ENCODE measurements at regions not wholly inside any gene's neighbourhood (a gene's known extent, or its start where the extent isn't known, plus 50 kb on each side); places are given as distances from the start of the nearest gene placed in this dataset.

GRCh38 chr5:36444582-36445418 is 143.1 kb upstream of the RANBP3L start:
- H3K4me1 Mint-ChIP-seq, result no peaks in the 10 kb centered on the region
- H3K36me3 ChIP-seq (ENCODE audit: control insufficient read depth, insufficient read depth, low read length), result no peaks in the 10 kb centered on the region
- H3K27me3 ChIP-seq (ENCODE audit: control insufficient read depth, insufficient read depth, low read length), result no peaks in the 10 kb centered on the region
- peaks cover 0 to 1% (median 0%) of the 10 kb centered on the region in 7 donors for H3K9me3 Mint-ChIP-seq
- no peaks in the 10 kb centered on the region for H3K9me3 ChIP-seq (ENCODE audit: control insufficient read depth in 2 of 2, low read length in 2 of 2)
- H3K36me3 Mint-ChIP-seq, result no peaks in the 10 kb centered on the region
- H3K4me3 ChIP-seq (ENCODE audit: low read depth, low read length), result no peak overlapping the region
- H3K27ac ChIP-seq (ENCODE audit: insufficient read depth, low read length, poor library complexity, severe bottlenecking), result no peak overlapping the region
- no peak for ATAC-seq (ENCODE audit: low read depth in 2 of 2)
- no peaks in the 10 kb centered on the region for H3K4me1 ChIP-seq (ENCODE audit: control insufficient read depth, insufficient read depth, low read length, poor library complexity, severe bottlenecking)
- no peaks in the 10 kb centered on the region for H3K27me3 Mint-ChIP-seq
- no peak overlapping the region for H3K4me3 Mint-ChIP-seq
- no peak overlapping the region for H3K27ac Mint-ChIP-seq
- DNase-seq, result no peak

- Mint-ChIP-seq H3K27me3 (no peaks in the 10 kb centered on the region), H3K4me1 (no peaks in the 10 kb centered on the region), H3K36me3 (no peaks in the 10 kb centered on the region), H3K9me3 (peaks cover 0 to 3% (median 0%) of the 10 kb centered on the region in 7 donors), H3K27ac (no peak overlapping the region), H3K4me3 (no peak overlapping the region)
- no peaks in the 10 kb centered on the region for H3K27me3 ChIP-seq (ENCODE audit: control insufficient read depth, insufficient read depth, low read length)
- ATAC-seq (ENCODE audit: low read depth in 2 of 2) (no peak), DNase-seq (no peak)
- H3K36me3 ChIP-seq (ENCODE audit: control insufficient read depth, insufficient read depth, low read length), result no peaks in the 10 kb centered on the region
- no peaks in the 10 kb centered on the region for H3K9me3 ChIP-seq (ENCODE audit: control insufficient read depth in 2 of 2, low read length in 2 of 2)
- no peaks in the 10 kb centered on the region for H3K4me1 ChIP-seq (ENCODE audit: control insufficient read depth, insufficient read depth, low read length, poor library complexity, severe bottlenecking)
- H3K27ac ChIP-seq (ENCODE audit: insufficient read depth, low read length, poor library complexity, severe bottlenecking), result no peak overlapping the region
- no peak overlapping the region for H3K4me3 ChIP-seq (ENCODE audit: low read depth, low read length)
Observed at GRCh38 chr5:36447776-36448175, 146.1 kb upstream of the RANBP3L start.

- Histone ChIP-seq H3K9me3 (ENCODE audit: control insufficient read depth in 2 of 2, low read length in 2 of 2) (no peaks in the 10 kb centered on the region), H3K4me1 (ENCODE audit: control insufficient read depth, insufficient read depth, low read length, poor library complexity, severe bottlenecking) (no peaks in the 10 kb centered on the region), H3K27me3 (ENCODE audit: control insufficient read depth, insufficient read depth, low read length) (no peaks in the 10 kb centered on the region), H3K27ac (ENCODE audit: insufficient read depth, low read length, poor library complexity, severe bottlenecking) (no peak overlapping the region), H3K36me3 (ENCODE audit: control insufficient read depth, insufficient read depth, low read length) (no peaks in the 10 kb centered on the region), H3K4me3 (ENCODE audit: low read depth, low read length) (no peak overlapping the region)
- H3K4me3 Mint-ChIP-seq, result no peak overlapping the region
- no peak for DNase-seq
- H3K9me3 Mint-ChIP-seq, result peaks cover 0 to 4% (median 0%) of the 10 kb centered on the region in 7 donors
- no peaks in the 10 kb centered on the region for H3K36me3 Mint-ChIP-seq
- H3K4me1 Mint-ChIP-seq, result no peaks in the 10 kb centered on the region
- H3K27ac Mint-ChIP-seq, result no peak overlapping the region
- no peaks in the 10 kb centered on the region for H3K27me3 Mint-ChIP-seq
- ATAC-seq (ENCODE audit: low read depth in 2 of 2), result no peak
Observed at GRCh38 chr5:36450229-36451014, 148.7 kb upstream of the RANBP3L start.

GRCh38 chr5:36452424-36453006 is 150.8 kb upstream of the RANBP3L start:
- H3K27me3 Mint-ChIP-seq, result no peaks in the 10 kb centered on the region
- H3K4me3 Mint-ChIP-seq, result no peak overlapping the region
- DNase-seq, result no peak
- no peaks in the 10 kb centered on the region for H3K9me3 ChIP-seq (ENCODE audit: control insufficient read depth in 2 of 2, low read length in 2 of 2)
- no peaks in the 10 kb centered on the region for H3K4me1 ChIP-seq (ENCODE audit: control insufficient read depth, insufficient read depth, low read length, poor library complexity, severe bottlenecking)
- H3K27me3 ChIP-seq (ENCODE audit: control insufficient read depth, insufficient read depth, low read length), result no peaks in the 10 kb centered on the region
- H3K4me3 ChIP-seq (ENCODE audit: low read depth, low read length), result no peak overlapping the region
- H3K36me3 ChIP-seq (ENCODE audit: control insufficient read depth, insufficient read depth, low read length), result no peaks in the 10 kb centered on the region
- H3K4me1 Mint-ChIP-seq, result peaks cover 0 to 5% (median 0%) of the 10 kb centered on the region in 4 donors
- no peaks in the 10 kb centered on the region for H3K36me3 Mint-ChIP-seq
- no peak for ATAC-seq (ENCODE audit: low read depth in 2 of 2)
- H3K9me3 Mint-ChIP-seq, result peaks cover 0 to 4% (median 0%) of the 10 kb centered on the region in 7 donors
- no peak overlapping the region for H3K27ac Mint-ChIP-seq
- H3K27ac ChIP-seq (ENCODE audit: insufficient read depth, low read length, poor library complexity, severe bottlenecking), result no peak overlapping the region

- Histone ChIP-seq H3K27ac (ENCODE audit: insufficient read depth, low read length, poor library complexity, severe bottlenecking) (no peak overlapping the region), H3K4me1 (ENCODE audit: control insufficient read depth, insufficient read depth, low read length, poor library complexity, severe bottlenecking) (no peaks in the 10 kb centered on the region), H3K27me3 (ENCODE audit: control insufficient read depth, insufficient read depth, low read length) (no peaks in the 10 kb centered on the region), H3K4me3 (ENCODE audit: low read depth, low read length) (no peak overlapping the region), H3K36me3 (ENCODE audit: control insufficient read depth, insufficient read depth, low read length) (no peaks in the 10 kb centered on the region), H3K9me3 (ENCODE audit: control insufficient read depth in 2 of 2, low read length in 2 of 2) (no peaks in the 10 kb centered on the region)
- Mint-ChIP-seq H3K27me3 (peaks cover 6% of the 10 kb centered on the region), H3K9me3 (peaks cover 0 to 5% (median 0%) of the 10 kb centered on the region in 7 donors), H3K4me3 (no peak overlapping the region), H3K4me1 (peaks cover 0 to 5% (median 0%) of the 10 kb centered on the region in 4 donors), H3K36me3 (no peaks in the 10 kb centered on the region), H3K27ac (no peak overlapping the region)
- DNase-seq (no peak), ATAC-seq (ENCODE audit: low read depth in 2 of 2) (no peak)
Observed at GRCh38 chr5:36457511-36458270, 148.7 kb upstream of the SLC1A3 start.

GRCh38 chr5:36458746-36459145 is 147.7 kb upstream of the SLC1A3 start:
- no peaks in the 10 kb centered on the region for H3K36me3 Mint-ChIP-seq
- no peaks in the 10 kb centered on the region for H3K27me3 ChIP-seq (ENCODE audit: control insufficient read depth, insufficient read depth, low read length)
- peaks cover 0 to 5% (median 0%) of the 10 kb centered on the region in 7 donors for H3K9me3 Mint-ChIP-seq
- H3K9me3 ChIP-seq (ENCODE audit: control insufficient read depth in 2 of 2, low read length in 2 of 2), result no peaks in the 10 kb centered on the region
- DNase-seq, result no peak
- H3K36me3 ChIP-seq (ENCODE audit: control insufficient read depth, insufficient read depth, low read length), result no peaks in the 10 kb centered on the region
- no peak overlapping the region for H3K4me3 Mint-ChIP-seq
- ATAC-seq (ENCODE audit: low read depth in 2 of 2), result no peak
- H3K27me3 Mint-ChIP-seq, result peaks cover 6% of the 10 kb centered on the region
- peaks cover 0 to 5% (median 0%) of the 10 kb centered on the region in 4 donors for H3K4me1 Mint-ChIP-seq
- H3K4me1 ChIP-seq (ENCODE audit: control insufficient read depth, insufficient read depth, low read length, poor library complexity, severe bottlenecking), result no peaks in the 10 kb centered on the region
- no peak overlapping the region for H3K4me3 ChIP-seq (ENCODE audit: low read depth, low read length)
- H3K27ac Mint-ChIP-seq, result no peak overlapping the region
- H3K27ac ChIP-seq (ENCODE audit: insufficient read depth, low read length, poor library complexity, severe bottlenecking), result no peak overlapping the region

Measured in CD4-positive, CD25-positive, alpha-beta regulatory T cell (primary cell).